HepG2 (cell line): ENCODE measurements at regions not wholly inside any gene's neighbourhood (a gene's known extent, or its start where the extent isn't known, plus 50 kb on each side); places are given as distances from the start of the nearest gene placed in this dataset.

Source experiments
- ASH2L ChIP-seq: fragments of 300-600, 200-600 bp; sonication (generic); IDR thresholded peaks from 2 replicates; pipeline ENCODE4 v1.7.0; 2017; ENCODE audit warnings: low read depth, mild to moderate bottlenecking, moderate library complexity, mixed read lengths, low read length; ENCODE audit not compliant: insufficient read length
- BCLAF1 ChIP-seq: fragments of 450-650 bp; IDR thresholded peaks from 2 replicates; pipeline ENCODE4 v1.6.1; 2017; ENCODE audit warnings: mild to moderate bottlenecking
- ELF1 ChIP-seq: sonication (generic); formaldehyde crosslinking; IDR thresholded peaks from 2 replicates; pipeline ENCODE4 v1.4.0; 2020; ENCODE audit warnings: missing genetic modification reagents
- IKZF1 ChIP-seq: fragments of 450-650 bp; IDR thresholded peaks from 2 replicates; pipeline ENCODE4 v1.7.1; 2016
- PRDM4 ChIP-seq: sonication (generic); formaldehyde crosslinking; IDR thresholded peaks from 2 replicates; pipeline ENCODE4 v1.9.0; 2021; ENCODE audit warnings: missing genetic modification reagents, borderline replicate concordance
- PRMT3 ChIP-seq: sonication (generic); formaldehyde crosslinking; IDR thresholded peaks from 2 replicates; pipeline ENCODE4 v1.8.1; 2022; ENCODE audit warnings: low read depth, mild to moderate bottlenecking, moderate library complexity, missing genetic modification reagents, borderline replicate concordance
- ZFP36L2 ChIP-seq: sonication (generic); formaldehyde crosslinking; IDR thresholded peaks from 2 replicates; pipeline ENCODE4 v1.4.0; 2020; ENCODE audit warnings: missing genetic modification reagents
- ZNF503 ChIP-seq: sonication (generic); formaldehyde crosslinking; IDR thresholded peaks from 2 replicates; pipeline ENCODE4 v1.4.0; 2020; ENCODE audit warnings: missing genetic modification reagents
- ZNF563 ChIP-seq: sonication (generic); formaldehyde crosslinking; IDR thresholded peaks from 2 replicates; pipeline ENCODE4 v1.8.0; 2022; ENCODE audit warnings: mild to moderate bottlenecking, moderate library complexity, missing genetic modification reagents

- TF ChIP-seq ZNF503 (CRISPR knock-in tag) (no peak), ZNF563 (CRISPR knock-in tag) (no peak), ELF1 (no peak), IKZF1 (no peak), PRDM4 (no peak), ASH2L (no peak), BCLAF1 (no peak), PRMT3 (CRISPR knock-in tag) (no peak), ZFP36L2 (CRISPR knock-in tag) (no peak)
These were observed 106.3 kb upstream of the CSF3R start (continued) for GRCh38 chr1:36588972-36589371.
